ENCODE measurements at regions not wholly inside any gene's neighbourhood (a gene's known extent, or its start where the extent isn't known, plus 50 kb on each side); places are given as distances from the start of the nearest gene placed in this dataset.

DNA sequence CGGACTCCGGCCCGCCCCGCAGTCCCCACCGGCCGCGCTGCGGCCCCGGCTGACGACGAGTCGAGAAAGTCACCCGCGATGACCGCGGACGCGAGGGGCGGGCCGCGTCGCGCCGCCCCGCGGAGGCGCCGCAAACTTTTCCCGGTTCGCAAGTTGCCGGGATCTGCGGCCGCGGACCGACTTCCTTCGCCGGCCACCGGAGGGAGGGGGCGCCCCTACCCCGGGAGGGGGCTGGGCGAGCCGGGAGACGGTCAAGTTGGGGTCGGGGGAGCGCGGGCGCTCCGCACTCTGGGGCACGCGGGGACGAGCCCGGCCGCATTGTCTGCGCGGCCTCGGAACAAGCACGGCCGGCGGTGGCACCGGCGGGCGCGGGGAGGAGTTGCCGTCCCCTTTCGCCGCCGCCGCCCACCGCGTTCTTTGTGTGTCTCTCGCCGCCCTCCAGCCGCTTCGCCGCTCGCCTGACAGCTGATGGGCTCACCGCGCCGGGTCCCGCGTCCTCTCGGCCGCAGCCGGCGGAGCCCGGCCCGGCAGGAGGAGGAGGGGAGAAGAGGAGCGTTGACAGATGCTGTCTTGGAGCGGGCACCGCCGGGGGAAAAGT, 131.6 kb downstream of the OGFRL1 start:
- Histone ChIP-seq H3K4me1 (replicated peaks in 1 of 2) (peaks cover 0 to 5% of the 10 kb centered on the region in 2 donors), H3K9me3 (replicated peaks in 1 of 3) (no peaks in the 10 kb centered on the region), H3K27me3 (no peaks in the 10 kb centered on the region), H3K4me3 (peak overlapping the region; percentile 51 to 82 (median 69)), H3K36me3 (replicated peaks in 1 of 2) (no peaks in the 10 kb centered on the region), H3K27ac (peak overlapping the region; percentile 18 to 93 (median 90))
- peak in 1 of 2 donors; percentile 29 for TF ChIP-seq POLR2A (IDR thresholded peaks at IDR 0.05)
- TF ChIP-seq, protein P1, sequence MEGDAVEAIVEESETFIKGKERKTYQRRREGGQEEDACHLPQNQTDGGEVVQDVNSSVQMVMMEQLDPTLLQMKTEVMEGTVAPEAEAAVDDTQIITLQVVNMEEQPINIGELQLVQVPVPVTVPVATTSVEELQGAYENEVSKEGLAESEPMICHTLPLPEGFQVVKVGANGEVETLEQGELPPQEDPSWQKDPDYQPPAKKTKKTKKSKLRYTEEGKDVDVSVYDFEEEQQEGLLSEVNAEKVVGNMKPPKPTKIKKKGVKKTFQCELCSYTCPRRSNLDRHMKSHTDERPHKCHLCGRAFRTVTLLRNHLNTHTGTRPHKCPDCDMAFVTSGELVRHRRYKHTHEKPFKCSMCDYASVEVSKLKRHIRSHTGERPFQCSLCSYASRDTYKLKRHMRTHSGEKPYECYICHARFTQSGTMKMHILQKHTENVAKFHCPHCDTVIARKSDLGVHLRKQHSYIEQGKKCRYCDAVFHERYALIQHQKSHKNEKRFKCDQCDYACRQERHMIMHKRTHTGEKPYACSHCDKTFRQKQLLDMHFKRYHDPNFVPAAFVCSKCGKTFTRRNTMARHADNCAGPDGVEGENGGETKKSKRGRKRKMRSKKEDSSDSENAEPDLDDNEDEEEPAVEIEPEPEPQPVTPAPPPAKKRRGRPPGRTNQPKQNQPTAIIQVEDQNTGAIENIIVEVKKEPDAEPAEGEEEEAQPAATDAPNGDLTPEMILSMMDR (IDR thresholded peaks at IDR 0.05) = peak in 4 of 6 experiments; percentile 19 to 38 (median 30)
- 0 to 1% (median 0%) methylated on average over 9 to 91 of the region's 91 CpGs for WGBS, 4 donors
- intact Hi-C loops (cut with DNase I) = no loop called here
- DNase-seq = peak; percentile 27 to 64 (median 44)

DNA sequence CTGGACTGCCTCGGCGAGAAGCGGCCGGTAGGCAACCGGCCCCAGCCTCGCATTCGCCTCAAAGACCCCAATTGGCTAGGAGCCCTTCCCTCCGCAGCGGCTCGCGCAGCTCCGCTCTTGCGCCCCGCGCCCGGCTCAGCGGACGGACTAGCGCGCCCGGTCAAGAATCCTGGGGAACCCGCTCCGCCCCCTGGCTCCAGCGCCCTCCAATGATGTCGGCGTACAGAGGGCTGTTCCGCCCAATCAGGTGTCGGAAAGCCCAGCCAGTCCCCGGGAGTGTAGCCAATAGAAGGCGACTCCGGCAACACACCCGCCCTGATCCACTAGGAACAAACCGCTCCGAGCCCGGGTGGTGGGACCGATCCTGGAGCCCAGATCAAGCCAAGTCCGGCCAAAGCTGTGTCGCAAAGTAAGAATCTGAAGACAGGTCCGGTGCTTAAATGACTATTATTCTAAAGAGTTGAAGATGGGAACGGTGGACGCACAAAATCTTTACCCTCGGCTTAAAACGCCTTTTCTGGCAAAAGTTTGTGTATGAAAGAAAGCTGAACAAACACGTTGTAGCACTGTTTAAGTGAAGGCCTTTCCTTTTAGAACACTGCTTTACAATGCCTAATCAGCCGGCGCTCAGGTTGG, 132.2 kb downstream of the OGFRL1 start:
- Histone ChIP-seq H3K36me3 (replicated peaks in 1 of 2) (no peaks in the 10 kb centered on the region), H3K27ac (peak overlapping the region; percentile 18 to 93 (median 90)), H3K9me3 (replicated peaks in 1 of 3) (no peaks in the 10 kb centered on the region), H3K27me3 (no peaks in the 10 kb centered on the region), H3K4me1 (replicated peaks in 1 of 2) (peaks cover 0 to 5% of the 10 kb centered on the region in 2 donors), H3K4me3 (peak overlapping the region; percentile 51 to 82 (median 69))
- TF ChIP-seq POLR2A (IDR thresholded peaks at IDR 0.05) = peak; percentile 84 to 90
- TF ChIP-seq, protein P1 (IDR thresholded peaks at IDR 0.05) = peak in 1 of 6 experiments; percentile 13
- intact Hi-C loops (cut with DNase I) = no loop called here
- DNase-seq = peak; percentile 94 to 98 (median 96)
- WGBS, 4 donors = 6 to 20% (median 13%) methylated on average over 17 to 46 of the region's 46 CpGs

DNA sequence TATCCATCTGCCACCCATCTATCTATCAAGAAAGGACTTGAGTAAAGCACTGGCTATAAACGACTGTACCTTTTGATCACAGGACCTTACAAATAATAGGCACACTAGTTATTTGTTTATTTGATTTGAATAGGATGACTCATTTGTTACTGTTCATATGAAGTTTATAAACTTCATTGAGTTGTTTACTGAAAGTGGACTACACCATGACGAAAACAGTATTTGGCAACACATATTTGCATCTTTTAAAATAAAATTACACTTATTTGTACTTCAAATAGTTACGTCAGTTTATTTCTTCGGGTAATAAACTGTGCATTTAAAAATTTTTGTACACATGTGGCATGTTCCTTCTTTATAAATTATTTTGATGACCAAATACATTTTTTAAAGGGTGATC, 133.0 kb downstream of the OGFRL1 start:
- WGBS, 4 donors = 85 to 89% (median 87%) methylated on average over 4 of the region's 4 CpGs
- no peaks in the 10 kb centered on the region for H3K9me3 ChIP-seq (replicated peaks in 1 of 3)
- no peak overlapping the region for H3K27ac ChIP-seq
- H3K36me3 ChIP-seq (replicated peaks in 1 of 2) = no peaks in the 10 kb centered on the region
- no peaks in the 10 kb centered on the region for H3K27me3 ChIP-seq
- no peak for DNase-seq
- no peak overlapping the region for H3K4me3 ChIP-seq
- TF ChIP-seq, protein P1 (IDR thresholded peaks at IDR 0.05) = no peak
- no peak for TF ChIP-seq POLR2A (IDR thresholded peaks at IDR 0.05)
- intact Hi-C loops (cut with DNase I) = no loop called here
- H3K4me1 ChIP-seq (replicated peaks in 1 of 2) = peaks cover 0 to 5% of the 10 kb centered on the region in 2 donors

DNA sequence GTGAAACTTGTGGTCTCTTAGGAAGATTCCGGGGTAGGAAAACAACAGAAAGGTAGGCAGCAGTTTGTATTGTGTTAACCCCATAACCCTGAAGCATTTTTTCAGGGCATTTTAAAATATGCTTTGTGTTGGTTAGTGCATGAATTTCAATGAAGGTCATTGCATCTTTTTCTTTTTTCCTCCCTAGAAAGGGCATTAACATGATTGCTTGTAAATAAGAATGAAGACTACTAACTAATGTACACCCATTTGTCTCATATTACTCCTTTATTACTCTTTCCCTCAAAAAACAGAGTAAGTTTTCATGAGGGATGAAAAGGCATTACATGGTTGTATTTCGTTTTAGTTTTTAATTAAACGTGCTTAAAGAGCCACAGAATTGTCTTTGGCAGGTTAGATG, 141.4 kb downstream of the OGFRL1 start:
- Histone ChIP-seq H3K4me1 (replicated peaks in 1 of 2) (no peaks in the 10 kb centered on the region), H3K36me3 (replicated peaks in 1 of 2) (no peaks in the 10 kb centered on the region), H3K27ac (no peak overlapping the region), H3K27me3 (peaks cover 4% of the 10 kb centered on the region), H3K4me3 (no peak overlapping the region), H3K9me3 (replicated peaks in 1 of 3) (no peaks in the 10 kb centered on the region)
- TF ChIP-seq, protein P1 (IDR thresholded peaks at IDR 0.05) = no peak
- no peak for TF ChIP-seq POLR2A (IDR thresholded peaks at IDR 0.05)
- no peak for DNase-seq
- 42 to 54% (median 50%) methylated on average over 3 of the region's 3 CpGs for WGBS, 4 donors
- intact Hi-C loops (cut with DNase I) = no loop called here
